Epithelial cell of proximal tubule (primary cell): ENCODE measurements at regions not wholly inside any gene's neighbourhood (a gene's known extent, or its start where the extent isn't known, plus 50 kb on each side); places are given as distances from the start of the nearest gene placed in this dataset.

ENCODE experiments used
- DNase-seq: peaks from one replicate; pipeline ENCODE4 v3.0.0-alpha.2; 2011; ENCODE audit warnings: low read depth
- H3K4me3 ChIP-seq: 2 replicates; pipeline ENCODE4 v1.5.1; 2011; ENCODE audit warnings: low read depth, mild to moderate bottlenecking, low read length
- TF ChIP-seq, protein P1 (sequence below): conservative IDR thresholded peaks from 2 replicates; pipeline ENCODE4 v1.5.1; 2012; ENCODE audit warnings: low read depth, mild to moderate bottlenecking, low read length

- no peak overlapping the region for H3K4me3 ChIP-seq
- no peak for DNase-seq
- TF ChIP-seq, protein P1, sequence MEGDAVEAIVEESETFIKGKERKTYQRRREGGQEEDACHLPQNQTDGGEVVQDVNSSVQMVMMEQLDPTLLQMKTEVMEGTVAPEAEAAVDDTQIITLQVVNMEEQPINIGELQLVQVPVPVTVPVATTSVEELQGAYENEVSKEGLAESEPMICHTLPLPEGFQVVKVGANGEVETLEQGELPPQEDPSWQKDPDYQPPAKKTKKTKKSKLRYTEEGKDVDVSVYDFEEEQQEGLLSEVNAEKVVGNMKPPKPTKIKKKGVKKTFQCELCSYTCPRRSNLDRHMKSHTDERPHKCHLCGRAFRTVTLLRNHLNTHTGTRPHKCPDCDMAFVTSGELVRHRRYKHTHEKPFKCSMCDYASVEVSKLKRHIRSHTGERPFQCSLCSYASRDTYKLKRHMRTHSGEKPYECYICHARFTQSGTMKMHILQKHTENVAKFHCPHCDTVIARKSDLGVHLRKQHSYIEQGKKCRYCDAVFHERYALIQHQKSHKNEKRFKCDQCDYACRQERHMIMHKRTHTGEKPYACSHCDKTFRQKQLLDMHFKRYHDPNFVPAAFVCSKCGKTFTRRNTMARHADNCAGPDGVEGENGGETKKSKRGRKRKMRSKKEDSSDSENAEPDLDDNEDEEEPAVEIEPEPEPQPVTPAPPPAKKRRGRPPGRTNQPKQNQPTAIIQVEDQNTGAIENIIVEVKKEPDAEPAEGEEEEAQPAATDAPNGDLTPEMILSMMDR = no peak
Measured at GRCh38 chr4:14078326-14078725, 450.8 kb upstream of the BOD1L1 start.

DNA sequence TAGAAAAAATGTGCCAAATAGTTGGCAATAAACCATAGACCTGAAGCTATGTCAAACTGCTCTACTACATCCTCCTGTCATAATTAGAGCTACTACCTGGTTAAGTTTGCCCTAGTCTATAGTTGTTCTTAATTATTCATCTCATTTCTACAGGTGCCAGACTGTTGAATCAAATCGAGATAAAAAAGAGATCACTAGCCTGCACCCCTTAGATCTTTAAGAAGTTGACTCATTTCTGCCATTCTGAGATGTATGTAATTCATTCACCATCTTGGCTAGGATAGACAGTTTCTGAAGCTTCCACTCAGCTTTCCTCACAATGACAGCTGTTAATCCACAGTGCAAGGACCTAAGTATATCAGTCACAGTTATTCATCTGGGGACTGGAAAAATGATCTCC is 452.1 kb upstream of the BOD1L1 start:
- no peak overlapping the region for H3K4me3 ChIP-seq
- DNase-seq = no peak
- TF ChIP-seq, protein P1 = no peak

DNA sequence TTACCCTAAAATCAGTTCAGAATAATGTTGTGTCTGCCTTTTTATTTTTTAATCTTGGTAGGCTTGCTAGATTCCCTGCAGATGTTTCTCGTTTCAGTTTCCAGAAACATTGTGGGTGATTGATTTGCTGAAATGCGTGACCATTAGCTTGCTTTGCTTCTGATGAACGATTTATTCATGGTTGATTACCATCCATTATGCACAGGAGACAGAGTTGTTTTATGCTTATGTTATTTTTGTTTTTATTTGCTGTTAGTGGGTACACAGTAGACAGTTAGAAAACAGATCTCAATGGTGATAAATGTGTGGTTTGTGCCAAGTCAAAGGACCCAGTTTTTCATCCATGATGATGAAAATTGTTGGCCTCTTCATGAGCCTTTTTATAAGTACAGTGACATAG is 455.6 kb upstream of the BOD1L1 start:
- DNase-seq = no peak
- TF ChIP-seq, protein P1 = no peak
- H3K4me3 ChIP-seq = no peak overlapping the region

- no peak overlapping the region for H3K4me3 ChIP-seq
- DNase-seq = no peak
- TF ChIP-seq, protein P1 = no peak
Measured at GRCh38 chr4:14084598-14084997, 457.1 kb upstream of the BOD1L1 start.

- DNase-seq = no peak
- H3K4me3 ChIP-seq = no peak overlapping the region
- TF ChIP-seq, protein P1 = no peak
Measured at GRCh38 chr4:14087459-14087858, 459.9 kb upstream of the BOD1L1 start.

DNA sequence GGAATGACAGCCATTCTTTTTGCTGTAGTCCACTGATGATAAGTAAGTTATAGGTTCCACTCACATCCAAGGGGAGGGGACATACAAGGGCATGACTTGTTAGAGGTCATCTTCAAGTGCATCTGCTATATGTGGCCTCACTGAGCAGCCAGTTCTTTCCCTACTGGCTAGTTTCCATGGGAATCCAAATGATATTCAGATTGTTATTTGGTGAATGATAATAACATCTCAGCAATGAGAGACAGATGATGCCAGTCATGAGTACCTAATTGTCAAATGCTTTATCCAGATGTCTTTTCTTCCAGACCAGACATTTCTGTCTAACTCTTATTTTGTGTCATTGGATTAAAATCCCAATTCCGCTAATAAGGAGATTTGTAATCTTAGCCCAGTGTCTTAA is 460.4 kb upstream of the BOD1L1 start:
- no peak for DNase-seq
- H3K4me3 ChIP-seq = no peak overlapping the region
- TF ChIP-seq, protein P1 = no peak

GRCh38 chr4:14091531-14091930 is 464.0 kb upstream of the BOD1L1 start:
- DNase-seq = no peak
- H3K4me3 ChIP-seq = no peak overlapping the region
- TF ChIP-seq, protein P1 = no peak
